Caki2 (cell line): ENCODE measurements at regions not wholly inside any gene's neighbourhood (a gene's known extent, or its start where the extent isn't known, plus 50 kb on each side); places are given as distances from the start of the nearest gene placed in this dataset.
"Not testable (repeated sequence)": the region's sequence is repeated elsewhere in the genome, so short reads cannot be mapped to it uniquely, and the experiment has no call there.

ENCODE experiments used
- DNase-seq: peaks from one replicate; pipeline ENCODE4 v3.0.0-alpha.2; 2015; ENCODE audit warnings: low read depth
- in situ Hi-C: cut with HindIII; loops from 2 replicates; pipeline ENCODE4 v1.10.0; 2016; ENCODE audit warnings: low sequenced_read_pairs, low pct_unique_long_range_greater_than_20kb, mixed read lengths

DNA sequence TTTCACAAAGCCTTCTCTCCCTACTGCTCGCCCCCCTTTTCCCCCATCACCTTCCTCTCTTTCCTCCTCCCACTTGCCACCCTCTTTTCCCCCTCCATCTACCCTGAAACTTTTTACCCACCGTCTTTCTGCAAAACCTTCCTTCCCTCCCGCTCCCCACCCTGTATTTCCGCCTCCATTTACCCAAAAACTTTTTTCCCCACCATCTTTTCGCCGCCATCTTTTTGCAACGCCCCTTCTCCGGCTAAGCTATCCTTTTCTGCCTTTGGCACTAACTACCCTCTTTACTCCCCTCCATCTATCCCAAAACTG is 205.2 kb upstream of the WSB1 start:
- DNase-seq, result no peak
- in situ Hi-C loops, result no loop called here

GRCh38 chr17:27089079-27089928 is 204.6 kb upstream of the WSB1 start:
- in situ Hi-C loops, DNase-seq: not testable (repeated sequence)

GRCh38 chr17:27089929-27090247 is 204.0 kb upstream of the WSB1 start:
- in situ Hi-C loops, result no loop called here
- no peak for DNase-seq

GRCh38 chr17:27090450-27091042 is 203.4 kb upstream of the WSB1 start:
- DNase-seq, in situ Hi-C loops: not testable (repeated sequence)

DNA sequence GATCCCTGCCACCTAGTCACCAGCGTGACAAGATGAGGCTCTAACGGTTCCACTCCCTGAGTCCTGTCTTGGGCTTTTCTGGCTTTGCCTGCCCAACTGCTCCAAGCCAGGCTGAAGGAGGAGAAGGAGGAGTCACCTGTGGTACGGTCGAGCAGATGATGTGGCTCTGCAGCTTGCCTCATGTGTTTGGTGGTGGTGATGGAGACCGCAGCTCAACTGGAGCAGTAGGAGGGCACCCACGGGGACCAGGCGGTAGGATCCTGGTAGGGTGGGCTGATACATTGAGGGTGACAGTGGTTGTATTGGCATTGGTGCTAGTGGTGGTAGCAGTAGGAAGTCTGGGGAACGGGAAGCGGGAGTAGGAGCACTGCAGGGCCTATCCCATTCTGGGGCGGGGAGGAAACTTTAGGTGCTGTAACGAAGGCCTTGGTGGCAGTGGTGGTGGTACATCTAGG is 202.8 kb upstream of the WSB1 start:
- in situ Hi-C loops, result no loop called here
- DNase-seq, result no peak

- DNase-seq, in situ Hi-C loops: not testable (repeated sequence)
These were observed 199.7 kb upstream of the WSB1 start for GRCh38 chr17:27094179-27094578.

DNA sequence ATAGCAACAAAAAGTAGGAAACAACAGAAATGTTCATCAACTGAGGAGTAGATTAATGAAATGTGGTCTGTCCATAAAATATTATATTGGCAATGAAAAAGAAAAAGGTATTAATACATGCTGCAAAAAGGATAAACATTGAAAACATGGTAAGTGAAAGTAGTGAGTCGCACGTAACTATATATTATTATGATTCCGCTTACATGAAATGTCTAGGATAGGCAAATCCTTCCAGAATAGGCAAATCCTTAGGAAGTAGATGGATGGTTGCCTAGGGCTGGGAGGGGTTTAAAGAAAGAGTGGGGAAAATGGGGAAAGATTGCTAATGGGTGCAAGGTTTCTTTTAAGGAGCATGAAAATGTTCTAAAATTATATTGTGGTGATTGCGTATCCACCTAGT is 198.1 kb upstream of the WSB1 start:
- DNase-seq, in situ Hi-C loops: not testable (repeated sequence)

DNA sequence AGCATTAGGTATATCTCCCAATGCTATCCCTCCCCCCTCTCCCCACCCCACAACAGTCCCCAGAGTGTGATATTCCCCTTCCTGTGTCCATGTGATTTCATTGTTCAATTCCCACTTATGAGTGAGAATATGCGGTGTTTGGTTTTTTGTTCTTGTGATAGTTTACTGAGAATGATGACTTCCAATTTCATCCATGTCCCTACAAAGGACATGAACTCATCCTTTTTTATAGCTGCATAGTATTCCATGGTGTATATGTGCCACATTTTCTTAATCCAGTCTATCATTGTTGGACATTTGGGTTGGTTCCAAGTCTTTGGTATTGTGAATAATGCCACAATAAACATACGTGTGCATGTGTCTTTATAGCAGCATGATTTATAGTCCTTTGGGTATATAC is 194.6 kb upstream of the WSB1 start:
- DNase-seq, in situ Hi-C loops: not testable (repeated sequence)

DNA sequence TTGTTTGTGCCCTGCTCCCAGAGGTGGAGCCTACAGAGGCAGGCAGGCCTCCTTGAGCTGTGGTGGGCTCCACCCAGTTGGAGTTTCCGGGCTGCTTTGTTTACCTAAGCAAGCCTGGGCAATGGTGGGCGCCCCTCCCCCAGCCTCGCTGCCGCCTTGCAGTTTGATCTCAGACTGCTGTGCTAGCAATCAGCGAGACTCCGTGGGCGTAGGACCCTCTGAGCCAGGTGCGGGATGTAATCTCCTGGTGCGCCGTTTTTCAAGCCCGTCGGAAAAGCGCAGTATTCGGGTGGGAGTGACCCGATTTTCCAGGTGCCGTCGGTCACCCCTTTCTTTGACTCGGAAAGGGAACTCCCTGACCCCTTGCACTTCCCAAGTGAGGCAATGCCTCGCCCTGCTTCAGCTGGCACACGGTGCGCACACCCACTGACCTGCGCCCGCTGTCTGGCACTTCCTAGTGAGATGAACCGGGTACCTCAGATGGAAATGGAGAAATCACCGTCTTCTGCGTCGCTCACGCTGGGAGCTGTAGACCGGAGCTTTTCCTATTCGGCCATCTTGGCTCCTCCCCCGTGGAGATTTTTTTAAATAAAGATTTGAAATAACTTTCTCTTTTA is 189.2 kb upstream of the WSB1 start:
- in situ Hi-C loops, DNase-seq: not testable (repeated sequence)

GRCh38 chr17:27105636-27106035 is 188.3 kb upstream of the WSB1 start:
- in situ Hi-C loops, result no loop called here
- DNase-seq, result no peak

GRCh38 chr17:27106347-27106981 is 187.4 kb upstream of the WSB1 start:
- DNase-seq, result no peak
- in situ Hi-C loops, result no loop called here

DNA sequence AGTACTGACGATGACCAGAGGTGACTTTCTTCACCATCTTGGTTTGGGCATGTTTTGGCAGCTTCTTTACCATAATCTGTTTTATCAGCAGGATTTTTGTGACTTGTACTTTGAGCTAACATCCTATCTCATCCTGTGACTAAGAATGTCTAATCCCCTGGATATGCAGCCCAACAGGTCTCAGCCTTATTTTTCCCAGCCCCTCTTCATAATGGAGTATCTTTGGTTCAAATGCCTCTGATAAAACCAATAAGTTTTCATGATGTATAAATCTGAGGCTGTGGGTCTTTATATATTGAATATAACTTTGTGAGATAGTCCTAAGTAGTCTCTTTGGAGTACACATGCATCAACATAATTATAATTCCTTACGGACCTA is 186.9 kb upstream of the WSB1 start:
- in situ Hi-C loops, result no loop called here
- no peak for DNase-seq

DNA sequence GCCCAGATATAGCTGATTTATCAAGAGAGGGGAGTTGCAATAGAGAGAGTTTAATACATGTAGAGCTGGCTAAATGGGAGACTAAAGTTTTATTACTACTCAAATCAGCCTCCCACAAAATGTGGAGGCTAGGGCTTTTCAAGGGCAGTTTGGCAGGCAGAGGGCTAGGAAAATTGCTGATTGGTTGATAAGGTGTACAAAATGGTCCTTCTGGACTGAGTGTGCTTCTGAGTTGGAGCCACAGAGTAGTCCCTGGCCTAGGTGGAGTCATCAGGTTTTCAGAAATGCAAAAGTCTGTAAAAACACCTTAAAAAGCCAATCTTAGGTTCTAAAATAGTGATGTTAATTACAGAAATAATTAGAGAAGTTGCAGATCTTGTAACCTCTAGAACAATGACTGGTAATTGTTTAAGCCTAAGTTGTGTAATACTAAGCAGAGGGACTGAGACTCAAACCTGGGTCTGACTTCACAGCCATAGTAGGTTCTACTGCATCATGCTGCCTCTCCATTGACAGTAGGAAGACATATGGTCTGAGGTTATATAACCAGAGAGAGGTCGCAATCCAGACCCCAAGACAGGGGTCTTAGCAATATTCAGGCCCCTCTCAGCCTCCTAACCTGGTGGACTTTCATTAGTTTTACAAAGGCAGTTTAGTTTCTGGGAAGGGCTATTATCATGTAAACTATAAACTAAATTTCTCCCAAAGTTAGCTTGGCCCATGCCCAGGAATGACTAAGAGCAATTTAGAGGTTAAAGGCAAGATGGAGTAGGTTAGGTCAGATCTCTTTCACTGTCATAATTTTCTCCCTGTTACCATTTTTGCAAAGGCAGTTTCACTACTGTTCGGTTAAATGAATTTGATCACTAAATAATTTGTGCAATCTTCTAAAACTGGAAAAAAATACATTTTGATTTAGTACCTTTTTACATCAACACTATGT is 186.3 kb upstream of the WSB1 start:
- in situ Hi-C loops, DNase-seq: not testable (repeated sequence)

DNA sequence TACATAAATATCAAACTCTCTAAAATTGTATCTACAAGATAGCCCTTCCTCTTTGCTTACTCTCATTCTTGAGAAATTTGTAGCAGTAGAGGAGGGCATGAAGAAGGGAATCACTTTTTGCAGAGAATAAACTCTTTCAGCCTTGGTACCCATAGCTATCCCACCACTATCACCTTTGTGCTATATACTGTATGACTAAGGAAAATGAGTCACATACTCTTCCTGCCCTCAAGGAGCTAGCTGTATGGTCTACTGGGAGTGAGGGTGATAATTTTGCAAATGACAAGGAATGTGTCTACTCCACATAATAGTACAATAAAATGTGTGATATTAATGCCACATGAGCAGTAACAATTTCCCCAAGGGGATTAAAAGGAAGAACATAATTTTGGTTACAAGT is 184.6 kb upstream of the WSB1 start:
- in situ Hi-C loops, result no loop called here

DNA sequence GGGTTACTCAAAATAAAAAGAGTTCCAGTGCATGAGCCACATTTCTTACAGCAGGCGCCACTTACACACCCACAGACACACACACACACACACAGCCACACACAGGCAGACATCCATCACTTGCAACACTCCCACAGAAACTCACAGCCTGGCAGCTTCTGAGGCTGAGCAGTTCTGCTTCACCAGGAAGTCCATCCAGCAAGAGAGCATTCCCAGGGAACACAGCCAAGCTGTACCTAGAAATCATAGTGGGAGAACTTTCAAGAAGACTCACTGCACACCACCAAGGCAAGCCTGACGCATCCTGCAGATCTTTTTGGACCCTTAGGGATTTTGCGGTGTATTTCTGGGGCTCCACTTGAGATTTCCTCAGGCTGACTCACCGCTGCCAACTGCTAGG is 140.9 kb upstream of the WSB1 start:
- DNase-seq, result no peak
- in situ Hi-C loops, result no loop called here

More for the DNA sequence above, 184.6 kb upstream of the WSB1 start:
- DNase-seq, result no peak

- in situ Hi-C loops, result no loop called here
- DNase-seq, result no peak
These were observed 138.0 kb upstream of the WSB1 start for GRCh38 chr17:27155866-27156265.

- in situ Hi-C loops, result no loop called here
These were observed 136.6 kb upstream of the WSB1 start for GRCh38 chr17:27157297-27157696.

DNA sequence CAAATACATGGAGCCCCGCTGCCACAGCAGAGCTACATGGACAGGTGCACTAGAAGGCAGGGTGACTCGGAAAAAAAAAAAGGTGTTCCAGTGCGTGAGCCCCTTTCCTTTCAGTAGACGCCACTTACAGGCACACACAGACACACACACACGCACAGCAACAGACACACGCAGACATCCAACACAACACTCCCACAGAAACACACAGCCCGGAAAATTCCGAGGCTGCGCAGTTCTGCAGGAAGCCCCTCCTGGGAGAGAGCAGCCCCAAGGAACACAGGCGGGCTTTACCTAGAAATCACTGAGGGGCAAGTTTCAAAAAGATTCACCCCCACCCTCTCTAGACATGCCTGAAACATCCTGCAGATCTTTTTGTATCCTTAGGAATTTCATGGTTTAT is 136.0 kb upstream of the WSB1 start:
- in situ Hi-C loops, result no loop called here
- DNase-seq, result no peak

More at GRCh38 chr17:27157297-27157696, 136.6 kb upstream of the WSB1 start:
- no peak for DNase-seq
